Superior temporal gyrus (tissue), 1 donor: ENCODE measurements at regions not wholly inside any gene's neighbourhood (a gene's known extent, or its start where the extent isn't known, plus 50 kb on each side); places are given as distances from the start of the nearest gene placed in this dataset.
"Not testable (repeated sequence)": the region's sequence is repeated elsewhere in the genome, so short reads cannot be mapped to it uniquely, and the experiment has no call there.

Source experiments
- DNase-seq: peaks from one replicate; pipeline ENCODE4 v3.0.0-alpha.2; 2016; ENCODE audit errors: extremely low spot score

DNA sequence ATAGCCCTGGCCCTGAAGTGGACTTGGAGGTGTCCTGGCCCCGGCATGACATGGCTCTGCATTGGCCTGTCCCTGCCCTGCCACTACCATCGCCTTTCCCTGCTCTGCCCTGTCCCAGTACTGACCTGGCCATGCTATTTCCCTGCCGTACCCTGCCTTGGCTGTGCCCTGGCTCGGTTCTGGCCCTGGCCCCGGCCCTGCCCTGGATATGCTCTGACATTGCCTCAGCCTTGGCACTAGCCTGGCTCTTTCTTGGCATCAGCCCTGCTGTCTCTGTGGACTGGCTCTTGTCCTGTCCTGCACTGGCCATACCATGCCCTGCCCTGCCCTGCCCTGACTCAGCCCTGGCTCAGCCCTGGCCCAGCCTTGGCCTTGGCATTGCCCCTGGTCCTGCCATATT, 252.2 kb downstream of the TP53TG3F start:
- DNase-seq = not testable (repeated sequence)

DNA sequence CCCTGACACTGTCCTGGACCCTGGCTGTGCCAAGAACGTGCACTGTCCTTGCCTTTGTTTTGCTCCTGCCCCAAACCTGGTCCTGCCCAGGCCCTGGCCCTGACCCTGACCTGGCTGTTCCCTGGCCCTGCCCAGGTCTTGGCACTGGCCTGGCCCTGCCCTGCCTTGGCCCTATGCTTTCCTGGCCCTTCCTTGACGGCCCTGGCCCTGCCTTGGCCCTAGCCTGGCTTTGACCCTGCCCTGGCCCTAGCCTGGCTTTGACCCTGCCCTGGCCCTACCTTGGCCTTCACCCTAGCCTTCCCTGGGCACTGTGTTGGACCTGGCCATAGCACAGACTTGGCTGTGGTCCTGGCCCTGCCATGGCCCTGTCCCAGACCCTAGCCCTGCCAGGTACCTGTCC, 252.9 kb downstream of the TP53TG3F start:
- DNase-seq = not testable (repeated sequence)

DNA sequence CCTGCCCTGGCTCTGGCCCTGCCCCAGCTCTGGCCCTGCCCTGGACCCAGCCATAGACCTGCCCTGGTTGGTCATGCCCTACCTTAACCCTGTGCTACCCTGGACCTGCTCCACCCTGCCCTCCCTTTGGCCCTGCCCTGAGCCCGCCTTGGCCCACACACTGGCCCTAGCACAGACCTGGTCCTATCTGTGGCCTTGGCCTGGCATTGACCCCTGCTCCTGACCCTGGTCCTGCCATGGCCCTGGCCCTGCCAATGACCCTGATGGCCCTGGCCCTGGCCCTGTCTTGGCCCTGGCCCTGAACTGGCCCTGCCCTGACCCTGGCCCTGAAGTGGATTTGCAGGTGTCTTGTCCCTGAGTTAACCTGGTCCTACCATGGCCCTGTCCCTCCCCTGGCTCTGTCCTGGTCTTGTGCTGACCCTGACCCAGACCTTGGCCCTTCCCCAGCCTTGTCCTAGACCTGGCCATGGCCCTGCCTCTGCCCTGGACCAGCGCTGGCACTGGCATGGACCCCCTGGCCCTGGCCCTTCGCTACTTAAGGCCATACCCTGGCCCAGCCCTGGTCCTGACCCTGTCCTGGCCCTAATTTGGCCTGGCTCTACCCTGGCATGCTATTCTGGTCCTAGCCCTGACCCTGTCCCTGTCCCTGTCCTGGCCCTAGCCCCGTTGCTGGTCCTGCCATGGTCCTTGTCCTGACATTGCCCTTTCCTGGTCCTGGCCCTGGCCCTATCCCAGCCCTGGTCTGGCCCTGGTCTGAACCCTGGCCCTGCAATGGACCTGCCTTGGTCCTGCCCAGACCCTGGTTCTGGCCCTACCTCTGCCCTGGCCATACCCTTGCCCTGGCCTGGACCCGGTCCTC, 253.7 kb downstream of the TP53TG3F start:
- DNase-seq = not testable (repeated sequence)

DNA sequence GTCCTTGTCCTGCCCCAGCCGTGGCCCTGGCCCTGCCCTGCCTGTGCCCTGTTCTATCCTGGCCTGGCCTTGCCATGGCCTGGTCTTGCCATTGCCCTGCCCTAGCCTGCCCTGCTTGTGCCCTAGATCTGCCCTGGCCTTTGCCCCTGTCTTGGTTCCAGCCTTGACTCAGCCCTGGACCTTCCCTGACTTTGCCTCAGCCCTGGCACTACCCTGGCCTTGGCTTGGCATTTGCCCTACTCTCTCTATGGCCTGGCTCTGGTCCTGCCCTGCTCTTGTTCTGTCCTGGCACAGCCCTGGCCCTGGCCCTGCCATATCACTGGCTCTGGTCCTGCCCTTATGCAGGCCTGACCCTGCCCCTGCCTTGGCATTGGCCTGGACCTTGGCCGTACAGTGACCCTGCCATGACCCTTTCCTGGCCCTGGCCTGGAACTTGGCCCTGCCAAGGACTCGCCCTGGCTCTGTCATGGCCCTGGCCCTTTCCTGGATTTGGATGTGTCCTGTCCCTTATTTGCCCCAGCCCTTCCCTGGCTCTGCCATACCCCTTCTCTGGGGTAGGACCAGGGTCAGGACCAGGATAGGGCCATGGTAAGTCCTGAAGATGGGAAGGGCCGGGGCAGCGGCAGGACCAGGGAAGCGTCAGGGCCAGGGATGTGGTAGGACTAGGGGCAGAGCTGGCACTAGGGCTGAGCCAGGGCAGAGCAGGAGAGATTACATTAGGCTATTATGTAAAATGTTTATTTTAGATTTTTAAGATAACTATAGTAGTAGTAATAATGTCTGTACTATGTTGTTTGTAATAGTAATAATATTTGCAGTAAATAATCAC, 254.5 kb downstream of the TP53TG3F start:
- DNase-seq = not testable (repeated sequence)

DNA sequence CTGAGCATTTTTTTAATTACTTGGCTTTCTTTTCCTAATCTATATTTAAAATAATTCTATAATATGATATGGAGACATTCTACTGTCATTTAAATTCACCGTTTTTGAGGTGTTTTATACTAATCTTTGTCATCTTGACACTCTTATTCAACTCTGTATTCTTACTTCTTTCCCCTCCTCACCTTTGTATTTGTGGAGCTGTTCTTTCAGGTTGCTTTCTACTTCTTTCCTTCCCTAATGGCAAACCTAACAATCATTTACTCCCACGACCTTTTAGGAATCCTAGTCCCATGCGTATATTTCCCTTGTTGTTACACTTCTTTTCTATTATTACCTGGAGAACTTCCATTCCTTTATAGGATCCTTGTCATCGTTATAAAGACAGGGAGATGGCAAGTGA, 271.8 kb downstream of the TP53TG3F start:
- DNase-seq = not testable (repeated sequence)

DNA sequence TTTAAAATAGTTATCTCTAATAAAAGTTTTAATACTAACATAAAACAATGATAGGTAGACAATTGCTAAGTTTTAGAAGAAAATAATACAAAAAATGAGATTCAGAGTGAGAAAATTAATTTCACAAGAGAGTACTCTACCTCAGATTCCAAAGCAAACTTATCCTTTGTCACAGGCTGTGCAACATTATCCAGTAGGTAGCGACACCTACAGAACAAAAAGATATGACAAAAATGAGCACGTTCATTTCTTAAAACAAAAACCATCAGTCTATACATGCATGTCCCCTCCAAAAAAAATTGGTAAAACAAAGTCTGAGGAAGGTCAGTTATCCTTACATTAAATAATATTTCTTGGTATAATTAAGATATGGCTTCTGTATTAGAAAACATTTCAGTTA, 275.2 kb downstream of the TP53TG3F start:
- DNase-seq = not testable (repeated sequence)

DNA sequence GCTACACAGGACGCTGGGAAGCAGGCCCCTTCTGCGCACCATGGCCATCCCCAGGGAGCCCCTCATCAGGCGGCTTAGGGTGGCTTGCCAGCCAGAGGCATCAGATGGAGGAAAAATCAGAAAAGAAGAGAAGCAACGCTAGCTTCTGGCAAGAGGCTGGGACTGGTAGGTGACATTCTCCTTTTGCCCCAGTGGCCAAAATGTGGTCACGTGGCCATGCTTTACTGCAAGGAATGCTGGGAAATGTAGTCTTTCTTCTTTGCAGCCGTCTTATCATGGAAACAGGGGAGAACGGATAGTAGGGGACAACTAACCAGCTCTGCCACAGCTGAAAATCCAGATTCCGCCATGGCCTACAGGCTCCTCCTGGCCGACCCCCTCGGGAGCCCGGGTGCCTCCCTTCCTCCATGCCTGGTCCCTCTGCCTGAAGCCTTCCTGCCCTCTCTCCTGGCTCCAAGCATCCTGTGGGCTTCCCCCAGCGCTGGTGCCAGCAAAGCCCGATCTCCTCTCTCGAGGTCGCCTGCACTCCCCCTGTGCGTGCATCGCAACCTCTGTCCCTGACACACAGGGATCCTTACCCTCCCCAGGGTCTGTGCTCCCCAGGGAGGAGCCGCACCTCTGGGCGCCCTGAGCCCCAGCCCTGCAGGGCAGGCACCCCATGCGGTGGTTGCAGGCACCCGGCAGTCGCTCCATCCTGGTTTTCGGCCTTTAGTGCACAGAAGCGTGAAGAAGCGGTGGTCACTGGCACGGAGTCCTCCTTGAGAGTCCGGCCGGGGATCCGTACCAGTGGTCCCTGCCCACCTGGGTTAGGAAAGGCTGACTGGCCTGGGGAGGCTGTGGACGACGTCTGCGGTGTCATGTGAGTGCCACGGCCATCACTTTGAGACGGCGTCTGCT, 307.7 kb downstream of the TP53TG3F start:
- DNase-seq = not testable (repeated sequence)

DNA sequence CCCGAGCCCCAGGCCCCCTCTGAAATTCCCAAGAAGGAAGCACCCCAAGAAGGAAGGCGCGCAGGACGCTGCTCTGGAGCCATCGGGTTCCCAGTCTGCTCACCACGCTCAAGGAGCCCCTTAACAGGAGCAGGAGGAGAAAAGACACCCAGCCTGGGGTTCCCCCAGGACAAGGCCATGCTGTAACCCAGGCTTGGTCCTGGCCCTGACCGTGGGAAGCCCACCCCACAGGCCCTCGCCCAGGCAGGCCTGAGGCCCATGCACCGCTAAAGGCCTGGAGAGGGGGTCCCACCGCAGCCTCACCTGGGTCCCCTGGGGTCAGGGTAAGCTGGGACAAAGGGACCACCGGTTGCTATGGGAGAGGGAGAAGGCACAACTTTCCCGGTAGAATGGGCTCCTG, 309.3 kb downstream of the TP53TG3F start:
- DNase-seq = not testable (repeated sequence)

DNA sequence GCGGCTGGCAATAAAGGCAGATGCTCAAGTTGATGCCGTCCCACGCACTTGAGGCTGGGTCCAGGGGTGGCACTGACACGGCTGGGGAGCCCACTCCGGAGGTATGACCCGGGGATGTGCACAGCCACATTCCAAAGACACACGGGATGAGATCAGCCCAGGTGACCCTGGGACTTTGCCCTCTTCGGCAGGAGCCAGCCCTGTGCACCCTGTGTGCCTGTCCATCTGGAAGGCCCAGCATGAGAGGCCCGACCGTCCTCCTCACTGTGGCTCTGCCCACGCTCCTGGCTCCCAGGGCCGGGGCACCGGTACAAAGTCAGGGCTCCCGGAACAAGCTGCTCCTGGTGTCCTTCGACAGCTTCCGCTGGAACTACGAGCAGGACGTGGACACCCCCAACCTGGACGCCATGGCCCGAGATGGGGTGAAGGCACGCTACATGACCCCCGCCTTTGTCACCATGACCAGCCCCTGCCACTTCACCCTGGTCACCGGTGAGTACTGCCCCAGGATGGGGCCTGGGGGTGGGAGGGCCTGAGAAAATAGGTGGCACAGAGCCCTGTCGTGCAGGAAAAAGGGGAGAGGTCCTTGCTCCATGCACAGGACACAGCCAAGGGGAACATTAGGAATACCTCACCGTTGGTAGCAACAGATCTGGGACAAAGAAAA, 309.9 kb downstream of the TP53TG3F start:
- DNase-seq = not testable (repeated sequence)

DNA sequence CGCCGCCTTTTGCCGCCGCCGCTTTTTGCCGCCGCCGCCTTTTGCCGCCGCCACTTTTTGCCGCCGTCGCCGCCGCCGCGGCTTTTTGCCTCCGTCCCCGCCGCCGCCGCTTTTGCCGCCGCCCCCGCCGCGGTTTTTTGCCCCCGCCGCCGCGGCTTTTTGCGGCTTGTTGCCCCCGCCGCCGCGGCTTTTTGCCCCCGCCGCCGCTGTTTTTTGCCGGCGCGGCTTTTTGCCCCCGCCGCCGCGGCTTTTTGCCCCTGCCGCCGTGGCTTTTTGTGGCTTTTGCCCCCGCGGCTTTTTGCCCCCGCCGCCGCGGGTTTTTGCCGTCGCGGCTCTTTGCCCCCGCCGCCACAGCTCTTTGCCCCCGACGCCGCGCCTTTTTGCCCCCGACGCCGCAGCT, 311.1 kb downstream of the TP53TG3F start:
- not testable (repeated sequence) for DNase-seq

DNA sequence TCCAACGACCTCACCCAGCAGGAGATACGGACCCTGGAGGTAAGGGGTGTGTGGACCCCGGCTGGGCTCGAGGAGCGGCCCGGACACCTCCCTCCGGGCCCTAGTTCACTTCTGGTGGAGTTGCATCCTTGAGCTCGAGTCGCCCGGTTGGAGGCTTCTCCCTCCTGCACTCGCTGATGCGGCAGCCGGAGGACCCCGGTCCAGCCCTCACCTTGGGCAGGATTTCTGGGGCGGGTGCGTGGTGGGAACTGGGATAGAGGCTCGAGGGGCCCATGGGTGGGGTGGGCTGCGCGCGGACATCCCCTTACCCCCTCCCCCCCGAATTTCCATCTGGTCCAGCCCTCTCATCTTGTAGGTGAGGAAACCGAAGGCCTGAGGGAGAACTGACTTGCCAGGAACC, 311.8 kb downstream of the TP53TG3F start:
- peak; percentile 0 for DNase-seq

DNA sequence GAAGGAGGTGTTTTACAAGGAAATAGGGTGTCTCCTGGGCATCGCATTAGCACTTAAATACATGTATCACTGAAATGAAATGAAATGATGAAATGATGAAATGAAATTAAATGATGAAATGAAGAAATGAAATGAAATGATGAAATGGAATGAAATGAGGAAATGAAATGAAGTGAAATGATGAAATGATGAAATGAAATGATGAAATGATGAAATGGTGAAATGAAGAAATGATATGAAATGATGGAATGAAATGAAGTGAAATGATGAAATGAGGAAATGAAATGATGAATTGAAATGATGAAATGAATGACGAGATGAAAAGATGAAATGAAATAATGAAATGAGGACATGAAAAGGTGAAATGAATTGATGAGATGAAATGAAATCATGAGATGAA, 314.6 kb downstream of the TP53TG3F start:
- DNase-seq = peak; percentile 0

DNA sequence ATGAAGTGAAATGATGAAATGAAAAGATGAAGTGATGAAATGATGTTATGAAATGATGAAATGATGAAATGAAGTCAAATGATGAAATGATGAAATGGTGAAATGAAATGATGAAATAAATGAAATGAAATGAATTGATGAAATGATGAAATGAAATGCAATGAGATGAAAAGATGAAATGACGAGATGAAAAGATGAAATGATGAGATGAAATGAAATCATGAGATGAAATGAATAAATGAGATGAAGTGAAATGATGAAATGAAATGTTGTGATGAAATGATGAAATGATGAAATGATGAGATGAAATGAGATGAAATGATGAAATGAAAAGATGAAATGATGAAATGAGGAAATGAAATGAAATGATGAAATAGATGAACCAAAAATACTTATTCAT, 315.3 kb downstream of the TP53TG3F start:
- DNase-seq = peak; percentile 0

DNA sequence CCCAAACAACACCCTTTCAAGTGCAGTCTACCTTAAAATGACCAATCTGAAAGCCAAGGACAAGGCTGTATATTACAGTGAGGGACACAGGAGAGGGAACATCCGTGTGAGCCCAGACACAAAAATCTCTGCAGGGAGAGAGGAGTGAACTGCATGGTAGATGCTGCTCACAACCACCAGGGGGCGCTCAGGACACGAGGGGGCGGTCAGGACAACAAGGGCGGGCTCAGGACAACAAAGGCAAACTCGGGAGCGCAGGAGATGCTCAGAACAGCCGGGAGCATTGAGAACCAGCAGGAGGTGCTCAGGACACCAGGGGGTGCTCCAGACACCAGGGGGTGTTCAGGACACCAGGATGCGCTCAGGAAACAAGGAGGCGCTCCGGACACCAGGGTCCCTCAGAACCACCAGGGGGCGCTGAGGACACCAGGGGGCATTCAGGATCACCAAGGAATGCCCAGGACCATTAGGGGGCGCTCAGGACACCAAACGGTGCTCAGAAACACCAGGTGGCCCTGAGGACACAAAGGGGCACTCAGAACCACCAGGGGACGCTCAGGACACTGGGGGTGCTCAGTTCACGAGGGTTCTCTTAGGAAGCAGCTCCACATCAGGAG, 357.0 kb downstream of the TP53TG3F start:
- DNase-seq = not testable (repeated sequence)

DNA sequence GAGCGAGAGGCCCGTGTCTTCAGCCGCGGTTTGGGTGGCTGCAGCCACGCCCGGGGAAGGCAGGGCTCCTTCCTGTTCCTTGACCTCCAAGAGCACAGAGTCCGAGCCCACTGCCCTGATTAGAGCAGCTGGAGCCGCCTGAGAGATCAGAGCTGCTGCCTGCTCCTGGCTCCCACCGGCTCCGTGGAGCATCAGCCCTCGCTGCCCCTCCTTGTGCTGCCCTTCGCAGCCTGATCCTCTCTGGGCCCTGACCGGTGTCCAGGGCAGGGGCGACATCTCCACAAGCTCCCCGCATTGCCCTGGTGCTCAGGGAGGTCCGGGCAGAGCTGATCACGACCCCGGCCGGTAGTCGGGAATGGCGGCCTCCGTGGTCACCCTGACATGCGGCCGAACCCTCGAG, 365.3 kb downstream of the TP53TG3F start:
- not testable (repeated sequence) for DNase-seq

DNA sequence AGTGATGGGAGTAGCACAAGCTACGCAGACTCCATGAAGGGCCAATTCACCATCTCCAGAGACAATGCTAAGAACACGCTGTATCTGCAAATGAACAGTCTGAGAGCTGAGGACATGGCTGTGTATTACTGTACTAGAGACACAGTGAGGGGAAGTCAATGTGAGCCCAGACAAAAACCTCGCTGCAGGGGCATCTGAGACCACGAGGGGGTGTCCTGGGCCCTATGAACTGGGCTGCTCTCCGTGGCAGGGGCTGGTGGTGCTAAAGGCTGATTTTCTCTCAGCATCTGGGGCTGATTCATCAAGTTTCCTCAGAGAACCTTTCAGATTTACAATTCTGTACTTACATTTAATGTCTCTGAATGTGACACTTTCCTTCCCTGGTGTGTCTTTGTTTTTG, 368.1 kb downstream of the TP53TG3F start:
- not testable (repeated sequence) for DNase-seq

DNA sequence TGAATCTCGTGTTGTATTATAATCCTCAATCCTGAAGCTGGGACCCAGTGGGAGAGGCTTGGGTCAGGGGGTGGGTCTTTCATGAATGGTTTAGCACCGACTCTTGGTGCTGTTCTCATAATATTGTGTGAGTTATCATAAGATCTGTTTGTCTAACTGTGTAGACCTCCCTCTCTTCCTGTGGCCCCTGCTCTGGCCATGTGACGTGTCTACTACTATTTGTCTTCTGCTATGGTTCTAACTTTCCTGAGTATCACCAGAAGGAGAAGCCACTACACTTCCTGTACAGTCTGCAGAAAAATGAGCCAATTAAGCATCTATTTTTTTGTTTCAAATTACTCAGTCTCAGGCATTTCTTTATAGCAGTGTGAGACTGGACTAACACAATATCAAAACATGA, 379.7 kb downstream of the TP53TG3F start:
- DNase-seq = not testable (repeated sequence)

DNA sequence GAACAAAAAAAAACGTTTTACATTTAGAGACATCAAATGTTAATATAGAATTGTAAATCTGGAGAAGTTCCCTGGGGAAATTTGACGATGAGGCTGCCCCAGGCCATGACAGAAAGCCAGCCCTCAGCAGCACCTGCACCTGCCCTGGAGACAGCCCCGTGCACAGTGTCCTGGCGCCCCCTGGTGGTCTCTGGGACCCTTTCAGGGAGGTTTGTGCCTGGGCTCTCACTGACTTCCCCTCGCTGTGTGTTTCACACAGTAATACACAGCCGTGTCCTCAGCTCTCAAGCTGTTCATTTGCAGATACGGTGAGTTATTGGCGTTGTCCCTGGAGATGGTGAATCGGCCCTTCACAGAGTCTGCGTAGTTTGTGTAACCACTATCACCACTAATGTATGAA, 385.1 kb downstream of the TP53TG3F start:
- not testable (repeated sequence) for DNase-seq
